ENCODE measurements at regions not wholly inside any gene's neighbourhood (a gene's known extent, or its start where the extent isn't known, plus 50 kb on each side); places are given as distances from the start of the nearest gene placed in this dataset.

GRCh38 chr4:104682311-104682710 lies 187.6 kb upstream of the CXXC4 start:
- DNase-seq: no peak

DNA sequence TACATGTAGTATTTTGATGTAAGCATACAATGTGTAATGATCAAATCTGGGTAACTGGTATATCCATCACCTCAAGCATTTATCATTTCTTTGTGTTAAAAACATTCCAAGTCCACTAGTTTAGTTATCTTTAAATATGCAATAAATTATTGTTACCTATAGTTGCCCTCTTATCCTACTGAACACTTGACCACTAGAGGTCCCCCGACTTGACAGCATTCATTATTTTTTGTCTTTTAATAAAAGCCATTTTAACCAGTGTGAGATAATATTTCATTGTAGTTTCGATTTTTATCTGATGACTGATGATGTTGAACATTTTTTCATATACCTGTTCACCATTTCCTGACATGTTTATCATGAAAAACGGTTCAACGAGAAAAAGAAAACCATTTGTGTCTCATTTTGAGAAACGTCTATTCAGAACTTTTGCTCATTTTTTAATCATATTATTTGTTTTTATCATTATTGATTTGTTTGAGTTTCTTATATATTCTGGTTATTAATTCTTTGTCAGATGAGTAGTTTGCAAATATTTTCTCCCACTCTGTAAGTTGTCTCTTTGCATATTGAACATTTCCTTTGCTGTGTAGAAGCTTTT lies 199.0 kb upstream of the CXXC4 start:
- DNase-seq: no peak

- no peak for DNase-seq
These were observed 221.9 kb upstream of the CXXC4 start for GRCh38 chr4:104716584-104716983.

- DNase-seq: no peak
These were observed 225.0 kb upstream of the CXXC4 start for GRCh38 chr4:104719539-104720230.

DNA sequence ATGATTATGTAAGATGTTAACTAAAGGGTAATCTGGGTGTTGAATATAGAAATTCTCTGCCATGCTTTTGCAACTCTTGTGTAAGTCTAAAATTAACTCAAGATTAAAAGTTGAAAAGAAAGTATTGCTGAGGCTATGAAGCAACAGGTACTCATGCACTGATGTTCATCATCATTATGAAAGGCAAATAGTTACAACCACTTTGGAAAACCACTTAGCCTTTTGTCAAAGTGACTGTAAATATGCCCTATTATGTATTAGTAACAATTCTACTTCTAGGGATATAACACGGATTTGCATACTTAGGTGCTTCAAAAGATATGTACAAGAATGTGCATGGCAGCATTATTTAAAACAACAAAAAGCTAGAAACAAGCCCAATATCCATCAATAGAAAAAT lies 227.8 kb upstream of the CXXC4 start:
- DNase-seq: no peak

DNA sequence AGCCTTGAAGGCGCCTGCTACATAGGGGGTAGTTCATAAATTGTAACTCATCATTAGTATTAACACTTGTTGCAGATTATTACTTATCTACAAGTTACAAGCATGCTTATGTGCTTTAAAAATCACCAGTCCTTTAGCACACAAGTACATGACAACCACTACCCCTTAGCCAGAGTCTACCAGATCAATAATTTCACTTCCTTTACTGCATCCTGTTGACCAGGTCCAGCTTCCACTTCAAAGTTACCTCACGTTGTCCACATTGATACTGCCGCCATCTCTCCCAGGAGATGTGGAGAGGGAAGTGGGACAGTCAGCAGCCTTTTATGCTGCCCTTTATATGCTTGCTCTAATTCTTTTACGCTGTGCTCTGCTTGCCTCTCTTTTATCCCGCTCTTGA lies 231.3 kb upstream of the CXXC4 start:
- no peak for DNase-seq

GRCh38 chr4:104727643-104728042 lies 232.9 kb upstream of the CXXC4 start:
- no peak for DNase-seq

DNA sequence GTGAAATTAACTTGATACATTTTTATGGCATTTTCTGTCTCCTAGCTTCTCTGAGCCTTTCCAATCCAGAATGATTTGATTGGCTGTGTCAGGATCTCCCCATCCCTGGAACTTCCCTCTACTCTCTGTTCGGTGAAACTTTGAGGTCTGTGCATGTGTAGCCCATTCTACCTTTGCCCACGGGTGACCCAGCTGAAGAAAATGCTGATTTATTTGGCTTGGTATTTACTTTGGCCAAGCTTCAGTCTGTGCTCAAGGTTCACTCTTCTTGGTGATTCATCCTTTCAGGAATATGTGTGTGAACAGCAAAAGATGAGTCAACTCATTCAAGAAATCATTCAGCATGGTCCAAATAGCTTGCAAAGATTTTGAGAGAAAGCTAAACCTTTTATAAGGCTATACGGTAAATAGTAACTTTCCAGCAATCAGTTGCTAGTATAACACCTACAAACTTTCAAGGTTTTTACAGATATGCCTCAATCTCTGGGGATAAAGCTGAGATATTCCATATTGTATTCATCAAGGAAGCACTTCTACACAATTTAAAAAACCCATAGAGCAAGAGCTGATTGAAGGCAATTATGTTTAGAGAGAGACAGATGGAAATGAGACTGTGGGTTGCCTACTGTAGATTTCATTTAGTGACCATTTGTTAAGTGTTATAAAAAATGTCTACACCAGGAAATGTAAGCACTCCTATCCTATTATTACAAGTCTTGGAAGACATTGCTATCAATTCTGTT lies 233.9 kb upstream of the CXXC4 start:
- DNase-seq: no peak

DNA sequence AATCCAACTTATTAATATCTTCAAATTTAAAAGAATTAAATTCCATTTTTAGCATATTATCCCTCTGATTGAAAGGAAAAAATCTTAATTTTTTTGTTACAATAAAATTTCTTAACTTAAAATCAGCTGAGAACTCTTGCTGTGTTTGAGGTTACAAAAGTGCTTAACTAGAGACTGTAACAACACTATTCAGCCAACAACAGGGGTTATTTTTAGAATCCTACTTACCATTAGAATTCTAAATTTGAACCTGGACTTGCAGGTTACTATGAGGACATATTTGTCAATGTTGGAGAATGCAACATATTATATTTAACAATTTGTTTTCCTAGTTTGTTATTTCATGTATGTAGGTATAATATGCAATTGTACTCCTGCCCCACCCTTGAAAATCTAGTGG lies 238.1 kb upstream of the CXXC4 start:
- no peak for DNase-seq

GRCh38 chr4:104735174-104735573 lies 240.5 kb upstream of the CXXC4 start:
- no peak for DNase-seq

DNA sequence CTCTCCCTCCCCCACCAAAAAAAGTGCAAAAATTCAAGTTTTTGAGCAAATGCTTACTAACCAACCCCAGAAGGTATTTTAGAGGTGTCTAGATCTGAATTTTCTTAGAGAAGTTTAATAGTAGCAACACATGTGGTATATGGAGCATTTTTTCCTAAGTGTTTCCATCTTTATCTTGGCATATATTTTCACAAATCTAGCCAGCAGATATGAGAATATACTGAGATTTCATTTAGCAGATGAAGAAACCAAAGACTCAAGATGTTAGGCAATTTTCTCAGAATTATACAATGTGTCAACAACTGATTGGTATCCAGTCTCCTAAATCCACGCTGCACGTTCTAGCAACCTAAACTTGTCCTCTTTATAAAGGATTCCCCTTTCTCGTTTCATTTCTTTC lies 245.5 kb upstream of the CXXC4 start:
- DNase-seq: no peak

- DNase-seq: no peak
These were observed 248.5 kb upstream of the CXXC4 start for GRCh38 chr4:104743215-104743653.

DNA sequence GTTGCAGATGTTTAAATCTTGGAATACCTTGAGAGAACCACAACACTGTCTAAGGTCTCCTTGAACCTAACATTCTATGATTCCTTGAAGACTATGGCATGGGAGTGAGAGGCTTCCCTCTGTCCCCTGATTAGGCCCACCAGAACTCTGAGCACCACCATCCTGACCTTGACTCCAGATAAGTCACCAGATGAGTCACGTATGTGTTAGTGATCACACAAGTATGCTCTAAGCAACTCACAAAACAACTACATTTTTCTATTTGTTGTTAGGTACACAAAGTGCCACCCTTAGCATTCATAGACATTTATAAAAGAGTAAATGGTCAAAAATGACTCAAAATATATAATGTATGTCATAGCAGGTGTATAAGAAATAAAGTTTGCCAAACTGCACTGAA lies 252.9 kb upstream of the CXXC4 start:
- no peak for DNase-seq

GRCh38 chr4:104749062-104749461 lies 254.4 kb upstream of the CXXC4 start:
- no peak for DNase-seq

GRCh38 chr4:104750008-104750407 lies 255.3 kb upstream of the CXXC4 start:
- DNase-seq: no peak

DNA sequence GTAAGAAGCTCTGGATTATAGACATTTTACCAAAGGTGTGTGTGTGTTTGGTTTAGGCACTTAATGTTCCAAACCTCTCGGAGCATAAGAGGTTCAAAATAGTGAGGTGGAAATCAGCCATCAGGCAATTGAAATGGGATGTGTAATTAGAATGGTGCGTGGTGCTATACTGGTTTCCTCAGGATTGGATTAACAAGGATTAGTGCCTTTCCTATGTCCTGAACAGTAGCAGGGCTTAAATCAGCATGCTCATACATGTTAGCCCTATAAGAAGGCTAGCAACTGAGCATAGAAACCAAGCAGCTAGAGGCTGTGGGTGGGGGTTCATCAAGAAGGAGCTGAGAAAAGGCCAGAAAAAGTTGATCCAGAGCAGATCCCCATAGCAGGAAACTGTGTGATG lies 256.8 kb upstream of the CXXC4 start:
- DNase-seq: no peak

DNA sequence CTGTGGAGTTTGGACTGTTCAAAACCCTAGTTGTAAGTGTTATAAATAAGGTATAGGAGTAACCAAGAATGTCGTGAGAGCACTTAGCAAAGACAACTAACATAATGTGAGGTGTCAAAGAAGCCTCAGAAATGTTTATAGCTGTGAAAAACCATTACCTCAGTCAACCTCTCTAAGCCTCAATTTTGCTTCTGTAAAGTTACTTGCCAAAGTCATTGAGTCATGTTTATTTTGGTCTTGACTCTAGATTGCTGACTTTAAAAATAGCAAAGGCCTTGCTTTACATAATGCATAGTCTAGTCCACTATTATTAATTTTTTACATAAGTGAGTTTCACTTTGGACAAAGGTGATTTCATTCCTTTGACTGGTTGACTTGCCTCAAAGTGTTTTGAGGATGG lies 257.6 kb upstream of the CXXC4 start:
- no peak for DNase-seq

DNA sequence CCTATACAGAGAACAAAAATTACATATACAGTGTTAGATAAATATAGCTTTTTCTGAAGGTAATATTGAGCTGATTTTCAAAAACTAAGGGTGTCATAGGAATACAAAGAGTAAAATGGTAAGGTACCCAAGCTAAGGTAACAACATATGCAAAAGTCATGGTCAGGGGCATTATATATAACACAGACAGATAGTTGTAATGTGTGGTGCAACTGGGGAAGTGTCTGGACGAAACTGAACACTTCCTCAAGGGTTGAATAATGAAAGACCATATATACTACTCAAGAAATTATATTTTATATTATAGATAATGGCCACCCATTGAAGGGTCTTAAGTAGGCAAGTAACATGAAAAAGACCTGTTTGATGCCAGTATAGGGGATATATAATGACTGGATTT lies 262.1 kb upstream of the CXXC4 start:
- no peak for DNase-seq

- DNase-seq: no peak
These were observed 263.9 kb upstream of the CXXC4 start for GRCh38 chr4:104758574-104758973.

DNA sequence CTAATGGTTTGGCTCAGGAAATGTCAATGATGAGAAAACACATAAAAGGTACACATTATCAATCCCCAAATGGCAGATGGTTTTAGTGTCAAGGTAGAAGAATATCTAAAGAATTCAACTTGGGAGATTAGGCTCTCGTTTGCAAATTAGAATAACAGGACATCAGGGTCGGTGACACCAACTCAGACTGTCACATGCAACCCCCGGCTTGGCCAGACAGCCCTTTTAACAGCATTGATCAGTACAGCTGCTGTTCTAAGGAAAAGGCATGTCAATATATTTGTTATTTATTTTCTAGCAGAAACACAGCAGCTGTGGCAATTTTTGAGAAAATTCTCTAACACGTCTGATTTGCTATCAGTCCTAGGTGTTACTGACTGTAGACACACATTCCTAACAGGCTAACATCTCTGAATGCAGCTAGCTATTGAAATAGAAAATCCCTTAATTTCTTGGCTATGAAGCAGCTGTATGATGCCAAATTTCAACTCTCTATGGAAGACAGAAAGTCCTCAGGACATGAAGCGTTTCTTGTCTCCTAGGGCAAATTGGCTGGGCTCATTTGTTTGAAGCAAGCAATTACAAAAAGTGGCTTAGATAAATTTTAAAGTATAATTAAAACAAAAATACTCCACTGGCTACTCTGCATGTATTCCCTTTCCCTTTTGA lies 269.0 kb upstream of the CXXC4 start:
- no peak for DNase-seq

- DNase-seq: no peak
These were observed 272.0 kb upstream of the CXXC4 start for GRCh38 chr4:104766676-104767075.

DNA sequence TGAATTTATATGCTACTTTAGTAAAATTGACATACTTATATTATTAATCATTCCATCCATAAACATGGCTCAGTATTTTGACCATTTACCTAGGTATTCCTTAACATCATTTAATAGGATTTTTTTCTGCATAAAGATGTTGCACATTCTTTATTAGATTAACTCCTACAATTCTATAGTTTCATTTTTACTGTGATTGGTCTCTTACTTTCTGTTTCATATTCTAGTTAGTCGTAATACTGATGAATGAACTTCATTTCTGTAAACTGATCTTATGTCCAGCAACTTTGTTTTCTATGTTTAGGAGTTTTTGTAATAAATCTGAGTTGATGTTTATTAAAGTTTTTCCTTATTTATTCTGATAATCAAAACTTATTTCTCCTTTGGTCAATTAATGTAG lies 278.2 kb upstream of the CXXC4 start:
- DNase-seq: no peak

GRCh38 chr4:104795264-104795939 lies 300.7 kb upstream of the CXXC4 start:
- no peak for DNase-seq
